T1000 (cell line): ENCODE measurements at regions not wholly inside any gene's neighbourhood (a gene's known extent, or its start where the extent isn't known, plus 50 kb on each side); places are given as distances from the start of the nearest gene placed in this dataset.

Experiments used
- DNase-seq: peaks from one replicate; lab custom pipeline; 2025; ENCODE audit warnings: mixed read lengths; lab: John Stamatoyannopoulos, UW

GRCh38 chr13:38519229-38519911 lies 167.5 kb upstream of the FREM2 start:
- no peak for DNase-seq

GRCh38 chr13:38520041-38520440 lies 166.8 kb upstream of the FREM2 start:
- no peak for DNase-seq

GRCh38 chr13:38527140-38527539 lies 159.7 kb upstream of the FREM2 start:
- no peak for DNase-seq

- no peak for DNase-seq
These were observed 157.9 kb upstream of the FREM2 start for GRCh38 chr13:38528986-38529385.

- DNase-seq: no peak
These were observed 156.4 kb upstream of the FREM2 start for GRCh38 chr13:38530492-38530891.

GRCh38 chr13:38535261-38535660 lies 151.6 kb upstream of the FREM2 start:
- no peak for DNase-seq

- DNase-seq: no peak
These were observed 149.8 kb upstream of the FREM2 start for GRCh38 chr13:38537051-38537450.

GRCh38 chr13:38538422-38538821 lies 148.5 kb upstream of the FREM2 start:
- no peak for DNase-seq

- no peak for DNase-seq
These were observed 147.2 kb upstream of the FREM2 start for GRCh38 chr13:38539632-38540031.

- DNase-seq: no peak
These were observed 144.3 kb upstream of the FREM2 start for GRCh38 chr13:38542601-38543000.

- no peak for DNase-seq
These were observed 143.3 kb upstream of the FREM2 start for GRCh38 chr13:38543561-38543960.

GRCh38 chr13:38563739-38564138 lies 123.1 kb upstream of the FREM2 start:
- DNase-seq: no peak

GRCh38 chr13:38564256-38565150 lies 122.4 kb upstream of the FREM2 start:
- DNase-seq: no peak

GRCh38 chr13:38566023-38566422 lies 120.9 kb upstream of the FREM2 start:
- DNase-seq: no peak

- DNase-seq: no peak
These were observed 120.4 kb upstream of the FREM2 start for GRCh38 chr13:38566519-38566918.

- no peak for DNase-seq
These were observed 116.2 kb upstream of the FREM2 start for GRCh38 chr13:38570706-38571105.

GRCh38 chr13:38575427-38575826 lies 111.5 kb upstream of the FREM2 start:
- no peak for DNase-seq

- DNase-seq: no peak
These were observed 109.8 kb upstream of the FREM2 start for GRCh38 chr13:38577048-38577447.

- DNase-seq: no peak
These were observed 104.7 kb upstream of the FREM2 start for GRCh38 chr13:38582133-38582532.

GRCh38 chr13:38590230-38590629 lies 96.6 kb upstream of the FREM2 start:
- DNase-seq: no peak

GRCh38 chr13:38590796-38591507 lies 95.9 kb upstream of the FREM2 start:
- DNase-seq: no peak

- DNase-seq: no peak
These were observed 84.6 kb upstream of the FREM2 start for GRCh38 chr13:38602266-38602665.
